COLO668 (cell line): ENCODE measurements at regions not wholly inside any gene's neighbourhood (a gene's known extent, or its start where the extent isn't known, plus 50 kb on each side); places are given as distances from the start of the nearest gene placed in this dataset.
"Not testable (repeated sequence)": the region's sequence is repeated elsewhere in the genome, so short reads cannot be mapped to it uniquely, and the experiment has no call there.

Source experiments
- DNase-seq: peaks from one replicate; lab custom pipeline; 2025; ENCODE audit not compliant: unreplicated experiment; lab: John Stamatoyannopoulos, UW

GRCh38 chr7:24432677-24433076 is 140.6 kb upstream of the PALS2 start:
- no peak for DNase-seq

GRCh38 chr7:24434972-24435371 is 138.3 kb upstream of the PALS2 start:
- no peak for DNase-seq

GRCh38 chr7:24436131-24436920 is 136.9 kb upstream of the PALS2 start:
- no peak for DNase-seq

- DNase-seq = no peak
These were observed 135.0 kb upstream of the PALS2 start for GRCh38 chr7:24438232-24438631.

- DNase-seq = not testable (repeated sequence)
These were observed 134.1 kb upstream of the PALS2 start for GRCh38 chr7:24439104-24439503.

GRCh38 chr7:24440892-24441291 is 132.4 kb upstream of the PALS2 start:
- DNase-seq = no peak

- no peak for DNase-seq
These were observed 131.8 kb upstream of the PALS2 start for GRCh38 chr7:24441314-24442027.

GRCh38 chr7:24442170-24442777 is 131.0 kb upstream of the PALS2 start:
- no peak for DNase-seq

- no peak for DNase-seq
These were observed 128.4 kb upstream of the PALS2 start for GRCh38 chr7:24444666-24445440.

- DNase-seq = no peak
These were observed 125.2 kb upstream of the PALS2 start for GRCh38 chr7:24448038-24448437.

- DNase-seq = not testable (repeated sequence)
These were observed 123.8 kb upstream of the PALS2 start for GRCh38 chr7:24449416-24449815.

GRCh38 chr7:24455813-24456525 is 117.3 kb upstream of the PALS2 start:
- DNase-seq = no peak

- no peak for DNase-seq
These were observed 116.6 kb upstream of the PALS2 start for GRCh38 chr7:24456526-24457218.

GRCh38 chr7:24457219-24457558 is 116.1 kb upstream of the PALS2 start:
- no peak for DNase-seq

GRCh38 chr7:24462117-24462516 is 111.1 kb upstream of the PALS2 start:
- DNase-seq = no peak

- no peak for DNase-seq
These were observed 110.3 kb upstream of the PALS2 start for GRCh38 chr7:24462984-24463383.

GRCh38 chr7:24463474-24463873 is 109.8 kb upstream of the PALS2 start:
- no peak for DNase-seq

GRCh38 chr7:24464861-24465260 is 108.4 kb upstream of the PALS2 start:
- DNase-seq = no peak

GRCh38 chr7:24466168-24466768 is 107.0 kb upstream of the PALS2 start:
- no peak for DNase-seq

GRCh38 chr7:24469118-24469517 is 104.1 kb upstream of the PALS2 start:
- DNase-seq = no peak
